H1 (cell line): ENCODE measurements at regions not wholly inside any gene's neighbourhood (a gene's known extent, or its start where the extent isn't known, plus 50 kb on each side); places are given as distances from the start of the nearest gene placed in this dataset.

ENCODE experiments used
- CTCF ChIA-PET: fragments of 300-600 bp; sonication (Branson Sonifier 250); formaldehyde crosslinking; loops from one replicate; lab custom pipeline; 2021; ENCODE audit not compliant: partially characterized antibody; lab: Charles Lee
- POLR2A ChIA-PET: fragments of 300-600 bp; sonication (Branson Sonifier 250); formaldehyde crosslinking; loops from one replicate; lab custom pipeline; 2021; ENCODE audit warnings: inconsistent platforms; ENCODE audit not compliant: partially characterized antibody; lab: Charles Lee
- DNase-seq, 2 experiments: peaks; one replicate each; pipeline versions ENCODE4 v3.0.0 to v3.0.0-alpha.2; 2010 to 2022; ENCODE audit warnings: low spot score in 2 of 2, low read depth in 1 of 2, mixed read lengths in 1 of 2
- FAIRE-seq: peaks from 2 replicates; lab custom pipeline; 2011; peaks lifted over from hg19 to GRCh38; lab: Jason Lieb, UNC
- H2AFZ ChIP-seq: 2 replicates; pipeline ENCODE4 v1.8.1; 2012; ENCODE audit warnings: low read length, inconsistent platforms
- H2AK5ac ChIP-seq: 2 replicates; pipeline ENCODE4 v1.6.1; 2013; ENCODE audit warnings: low read depth, low read length
- H2BK120ac ChIP-seq: replicated peaks from 2 replicates; pipeline ENCODE3; 2013; ENCODE audit warnings: low read depth, low read length, inconsistent platforms
- H2BK12ac ChIP-seq: 2 replicates; pipeline ENCODE4 v1.6.1; 2013; ENCODE audit warnings: low read depth, low read length
- H2BK15ac ChIP-seq: 2 replicates; pipeline ENCODE4 v1.6.1; 2013; ENCODE audit warnings: low read length
- H2BK20ac ChIP-seq: 2 replicates; pipeline ENCODE4 v1.6.1; 2013; ENCODE audit warnings: low read length
- H2BK5ac ChIP-seq: 2 replicates; pipeline ENCODE4 v1.6.1; 2013; ENCODE audit warnings: low read depth, low read length
- H3K14ac ChIP-seq: 2 replicates; pipeline ENCODE4 v1.6.1; 2013; ENCODE audit warnings: inconsistent platforms; ENCODE audit not compliant: insufficient read length
- H3K18ac ChIP-seq: 2 replicates; pipeline ENCODE4 v1.6.1; 2013; ENCODE audit warnings: low read length; ENCODE audit errors: extremely low read depth
- H3K23ac ChIP-seq: 2 replicates; pipeline ENCODE4 v1.6.1; 2013; ENCODE audit warnings: inconsistent platforms; ENCODE audit not compliant: insufficient read length
- H3K23me2 ChIP-seq: 2 replicates; pipeline ENCODE4 v1.6.1; 2013; ENCODE audit warnings: low read depth, low read length
- H3K27ac ChIP-seq: 2 replicates; pipeline ENCODE4 v1.6.1; 2011; ENCODE audit warnings: low read depth, low read length, inconsistent platforms
- H3K27me3 ChIP-seq, 4 experiments: replicated peaks in 1 of 4; 1 replicate in 1 of 4; 2 replicates in 3 of 4; pipeline versions ENCODE4 v1.6.1 to v1.8.1; 2011 to 2013; ENCODE audit warnings: low read length in 3 of 4, mild to moderate bottlenecking in 3 of 4, inconsistent platforms in 2 of 4, mixed read lengths in 2 of 4, moderate library complexity in 1 of 4; ENCODE audit not compliant: control insufficient read depth in 3 of 4, insufficient read depth in 3 of 4; ENCODE audit errors: extremely low read depth in 1 of 4
- H3K36me3 ChIP-seq, 4 experiments: 2 replicates each; pipeline versions ENCODE4 v1.6.1 to v1.8.1; 2011 to 2013; ENCODE audit warnings: mild to moderate bottlenecking in 4 of 4, low read length in 3 of 4, moderate library complexity in 2 of 4, control low read depth in 1 of 4, inconsistent platforms in 1 of 4; ENCODE audit not compliant: insufficient read depth in 4 of 4, control insufficient read depth in 2 of 4
- H3K4ac ChIP-seq: replicated peaks from 2 replicates; pipeline ENCODE3; 2013; ENCODE audit warnings: low read length, low read depth, mixed read lengths, inconsistent platforms; ENCODE audit not compliant: insufficient read length
- H3K4me1 ChIP-seq, 4 experiments: replicated peaks in 1 of 4; 1 replicate in 1 of 4; 2 replicates in 3 of 4; pipeline versions ENCODE4 v1.6.1 to v1.8.1; 2011 to 2013; ENCODE audit warnings: low read length in 3 of 4, inconsistent platforms in 2 of 4, mixed read lengths in 1 of 4; ENCODE audit not compliant: insufficient read depth in 4 of 4, control insufficient read depth in 3 of 4
- H3K4me2 ChIP-seq, 2 experiments: 2 replicates each; pipeline versions ENCODE4 v1.6.1 to v1.8.1; 2011 to 2013; ENCODE audit warnings: low read depth in 2 of 2, low read length in 2 of 2, control low read depth in 1 of 2, inconsistent platforms in 1 of 2, mild to moderate bottlenecking in 1 of 2; ENCODE audit not compliant: insufficient read depth in 1 of 2
- H3K4me3 ChIP-seq, 4 experiments: fragments of 200-600, 300-600 bp in 1 of 4; sonication (generic), shearing (Covaris generic), sonication (Bioruptor Twin) in 1 of 4; 2 replicates each; pipeline versions ENCODE4 v1.5.1 to v1.8.1; 2011 to 2016; ENCODE audit warnings: low read length in 4 of 4, low read depth in 3 of 4, control low read depth in 2 of 4, inconsistent platforms in 2 of 4, mild to moderate bottlenecking in 2 of 4, mixed read lengths in 1 of 4, moderate library complexity in 1 of 4; ENCODE audit not compliant: insufficient read depth in 2 of 4; ENCODE audit errors: extremely low read depth in 1 of 4
- H3K56ac ChIP-seq: replicated peaks from 2 replicates; pipeline ENCODE3; 2013; ENCODE audit warnings: low read depth, mild to moderate bottlenecking, mixed read lengths, low read length, inconsistent platforms; ENCODE audit not compliant: insufficient read length
- H3K79me1 ChIP-seq: 2 replicates; pipeline ENCODE4 v1.6.1; 2013; ENCODE audit warnings: low read depth, low read length, control low read depth
- H3K79me2 ChIP-seq, 2 experiments: 2 replicates each; pipeline versions ENCODE4 v1.6.1 to v1.8.1; 2012 to 2013; ENCODE audit warnings: low read length in 2 of 2, mild to moderate bottlenecking in 2 of 2, inconsistent platforms in 1 of 2; ENCODE audit not compliant: insufficient read depth in 2 of 2, control insufficient read depth in 1 of 2
- H3K9ac ChIP-seq, 4 experiments: replicated peaks in 1 of 4; 1 replicate in 1 of 4; 2 replicates in 3 of 4; pipeline versions ENCODE4 v1.6.1 to v1.8.1; 2011 to 2013; ENCODE audit warnings: low read depth in 3 of 4, low read length in 3 of 4, control low read depth in 2 of 4, mild to moderate bottlenecking in 2 of 4, moderate library complexity in 2 of 4, inconsistent platforms in 1 of 4; ENCODE audit errors: extremely low read depth in 1 of 4
- H3K9me3 ChIP-seq, 2 experiments: 2 replicates each; pipeline versions ENCODE4 v1.6.1 to v1.8.1; 2012 to 2013; ENCODE audit warnings: mild to moderate bottlenecking in 2 of 2, moderate library complexity in 2 of 2, control low read depth in 1 of 2, inconsistent platforms in 1 of 2, low read depth in 1 of 2, low read length in 1 of 2, mixed read lengths in 1 of 2; ENCODE audit not compliant: insufficient read depth in 2 of 2
- H4K20me1 ChIP-seq, 2 experiments: replicated peaks in 1 of 2; 2 replicates each; pipeline versions ENCODE3 to v1.8.1; 2011 to 2013; ENCODE audit warnings: inconsistent platforms in 2 of 2, low read length in 2 of 2, mild to moderate bottlenecking in 1 of 2; ENCODE audit not compliant: insufficient read depth in 2 of 2, control insufficient read depth in 1 of 2
- H4K5ac ChIP-seq: 2 replicates; pipeline ENCODE4 v1.6.1; 2013; ENCODE audit warnings: low read length, low read depth, mixed read lengths, inconsistent platforms; ENCODE audit not compliant: insufficient read length
- H4K8ac ChIP-seq: 2 replicates; pipeline ENCODE4 v1.8.0; 2013; ENCODE audit warnings: mild to moderate bottlenecking, moderate library complexity, low read length, inconsistent platforms; ENCODE audit not compliant: insufficient read depth; ENCODE audit errors: extremely low read depth
- H4K91ac ChIP-seq: replicated peaks from 2 replicates; pipeline ENCODE3; 2013; ENCODE audit warnings: low read length, mixed read lengths, inconsistent platforms; ENCODE audit not compliant: insufficient read length
- BCL11A ChIP-seq, 2 experiments: IDR thresholded peaks; one replicate each; pipeline ENCODE4 v1.6.1; 2011; ENCODE audit warnings: low read depth in 2 of 2, low read length in 2 of 2, mild to moderate bottlenecking in 2 of 2
- CBX8 ChIP-seq: fragments of 300-800, 300-1000 bp; sonication (generic); IDR thresholded peaks from 2 replicates; pipeline ENCODE4 v1.7.1; 2016; ENCODE audit warnings: low read depth, low read length, borderline replicate concordance
- CEBPB ChIP-seq: IDR thresholded peaks from 2 replicates; pipeline ENCODE4 v1.6.1; 2012; ENCODE audit warnings: low read depth, low read length
- FOSL1 ChIP-seq: IDR thresholded peaks from 2 replicates; pipeline ENCODE4 v1.6.1; 2011; ENCODE audit warnings: mild to moderate bottlenecking, low read depth, low read length, moderate library complexity; ENCODE audit not compliant: insufficient read depth
- GABPA ChIP-seq: IDR thresholded peaks from 2 replicates; pipeline ENCODE4 v1.6.1; 2011; ENCODE audit warnings: mild to moderate bottlenecking, low read length, moderate library complexity, borderline replicate concordance; ENCODE audit not compliant: insufficient read depth
- GTF2F1 ChIP-seq: IDR thresholded peaks from 2 replicates; pipeline ENCODE4 v1.6.1; 2012; ENCODE audit warnings: low read depth, low read length, improper control_type of control experiment, borderline replicate concordance
- JUN ChIP-seq: IDR thresholded peaks from 2 replicates; pipeline ENCODE4 v1.6.1; 2011; ENCODE audit warnings: low read depth, mild to moderate bottlenecking, improper control_type of control experiment, low read length
- RBBP5 ChIP-seq: IDR thresholded peaks from 2 replicates; pipeline ENCODE4 v1.7.1; 2012; ENCODE audit warnings: low read depth, mild to moderate bottlenecking, inconsistent platforms, low read length, moderate library complexity, borderline replicate concordance
- SIRT6 ChIP-seq: IDR thresholded peaks from one replicate; pipeline ENCODE4 v1.7.1; 2012; ENCODE audit warnings: low read length, inconsistent platforms
- SRF ChIP-seq: IDR thresholded peaks from 2 replicates; pipeline ENCODE4 v1.6.1; 2011; ENCODE audit warnings: mild to moderate bottlenecking, low read depth, low read length, moderate library complexity
- TEAD4 ChIP-seq: IDR thresholded peaks from 2 replicates; pipeline ENCODE4 v1.6.1; 2012; ENCODE audit warnings: low read depth, low read length, inconsistent platforms, mixed read lengths
- ZNF274 ChIP-seq: IDR thresholded peaks from 2 replicates; pipeline ENCODE4 v1.7.0; 2012; ENCODE audit warnings: low read length, borderline replicate concordance; ENCODE audit errors: extremely low read depth
- WGBS, 2 experiments: shearing (Covaris generic) in 1 of 2; methylation state at CpG; one replicate each; pipeline versions ENCODE4 v1.1.6 to v1.1.7; 2013 to 2015; ENCODE audit warnings: low lambda C conversion rate in 2 of 2, mixed read lengths in 2 of 2, inconsistent platforms in 1 of 2, low coverage in 1 of 2, missing lambda C conversion rate in 1 of 2; ENCODE audit not compliant: insufficient replicate concordance in 2 of 2, insufficient coverage in 1 of 2, insufficient read length in 1 of 2; ENCODE audit errors: extremely low coverage in 1 of 2, missing lambda C conversion rate in 1 of 2; 5-methylcytosine and 5-hydroxymethylcytosine counted together
- TF ChIP-seq, protein P1 (sequence below), 3 experiments: IDR thresholded peaks; 1 replicate in 2 of 3; 2 replicates in 1 of 3; pipeline versions ENCODE4 v1.5.1 to v1.6.1; 2011; ENCODE audit warnings: low read length in 3 of 3, mild to moderate bottlenecking in 3 of 3, inconsistent platforms in 2 of 3, low read depth in 1 of 3, moderate library complexity in 1 of 3; ENCODE audit not compliant: insufficient read depth in 1 of 3; ENCODE audit errors: control extremely low read depth in 1 of 3

DNA sequence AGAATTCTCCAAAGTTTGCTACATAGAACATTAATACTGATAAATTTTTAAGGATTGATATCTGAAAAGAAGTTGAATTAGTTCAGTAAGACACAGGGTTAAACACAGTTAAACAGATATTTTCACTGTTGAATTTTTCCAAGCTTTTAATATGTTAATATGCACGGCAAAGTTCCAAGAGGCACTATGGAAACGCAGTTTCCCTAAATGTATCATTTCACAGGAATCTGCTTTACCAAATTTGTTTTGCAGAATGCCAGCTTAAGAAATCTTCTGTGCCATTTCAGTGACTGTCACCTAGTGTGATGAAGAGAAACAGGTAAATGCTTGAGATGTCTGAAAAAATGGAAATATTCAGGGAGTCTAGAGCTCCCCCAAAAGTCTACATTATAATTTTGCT lies 395.9 kb upstream of the GRIA3 start:
- Histone ChIP-seq H2BK12ac (no peak overlapping the region), H2AK5ac (no peak overlapping the region), H2BK120ac (no peak overlapping the region), H3K4me2 (no peak overlapping the region), H2BK15ac (no peak overlapping the region), H4K91ac (no peak overlapping the region), H4K20me1 (no peaks in the 10 kb centered on the region), H3K23ac (no peak overlapping the region), H4K5ac (no peak overlapping the region), H2BK5ac (no peak overlapping the region), H3K9ac (no peak overlapping the region), H3K18ac (no peak overlapping the region), H3K79me1 (no peaks in the 10 kb centered on the region), H3K36me3 (no peaks in the 10 kb centered on the region), H3K4me3 (no peak overlapping the region), H4K8ac (no peak overlapping the region), H2BK20ac (no peak overlapping the region), H2AFZ (no peak overlapping the region), H3K9me3 (no peaks in the 10 kb centered on the region), H3K79me2 (no peaks in the 10 kb centered on the region), H3K23me2 (no peaks in the 10 kb centered on the region), H3K27ac (no peak overlapping the region), H3K14ac (no peak overlapping the region), H3K56ac (no peak overlapping the region), H3K27me3 (no peaks in the 10 kb centered on the region), H3K4me1 (no peaks in the 10 kb centered on the region), H3K4ac (no peak overlapping the region)
- 100% methylated on average over 1 of the region's 2 CpGs; no CpG with 5 or more reads in 1 of the 2 experiments for WGBS, 2 experiments
- no peak for FAIRE-seq
- DNase-seq: no peak
- CTCF ChIA-PET: interaction anchor here (1.6 kb wide), 1 partner anchor 10 kb away, joined by 4 read pairs; no protein-coding TSS in a partner anchor
- POLR2A ChIA-PET: no interaction called here
- TF ChIP-seq RBBP5: no peak
- no peak for TF ChIP-seq JUN
- no peak for TF ChIP-seq TEAD4
- TF ChIP-seq GTF2F1: no peak
- no peak for TF ChIP-seq BCL11A (IDR thresholded peaks at IDR 0.05; ENCODE audit: low read depth in 2 of 2, low read length in 2 of 2)
- TF ChIP-seq SIRT6: no peak
- TF ChIP-seq CEBPB: no peak
- no peak for TF ChIP-seq SRF
- TF ChIP-seq CBX8: no peak
- no peak for TF ChIP-seq FOSL1
- TF ChIP-seq, protein P1, sequence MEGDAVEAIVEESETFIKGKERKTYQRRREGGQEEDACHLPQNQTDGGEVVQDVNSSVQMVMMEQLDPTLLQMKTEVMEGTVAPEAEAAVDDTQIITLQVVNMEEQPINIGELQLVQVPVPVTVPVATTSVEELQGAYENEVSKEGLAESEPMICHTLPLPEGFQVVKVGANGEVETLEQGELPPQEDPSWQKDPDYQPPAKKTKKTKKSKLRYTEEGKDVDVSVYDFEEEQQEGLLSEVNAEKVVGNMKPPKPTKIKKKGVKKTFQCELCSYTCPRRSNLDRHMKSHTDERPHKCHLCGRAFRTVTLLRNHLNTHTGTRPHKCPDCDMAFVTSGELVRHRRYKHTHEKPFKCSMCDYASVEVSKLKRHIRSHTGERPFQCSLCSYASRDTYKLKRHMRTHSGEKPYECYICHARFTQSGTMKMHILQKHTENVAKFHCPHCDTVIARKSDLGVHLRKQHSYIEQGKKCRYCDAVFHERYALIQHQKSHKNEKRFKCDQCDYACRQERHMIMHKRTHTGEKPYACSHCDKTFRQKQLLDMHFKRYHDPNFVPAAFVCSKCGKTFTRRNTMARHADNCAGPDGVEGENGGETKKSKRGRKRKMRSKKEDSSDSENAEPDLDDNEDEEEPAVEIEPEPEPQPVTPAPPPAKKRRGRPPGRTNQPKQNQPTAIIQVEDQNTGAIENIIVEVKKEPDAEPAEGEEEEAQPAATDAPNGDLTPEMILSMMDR (IDR thresholded peaks at IDR 0.05; ENCODE audit: control extremely low read depth in 1 of 3, insufficient read depth in 1 of 3, low read depth in 1 of 3, low read length in 3 of 3): no peak
- TF ChIP-seq GABPA: no peak
- no peak for TF ChIP-seq ZNF274
